GM23338 (cell line): ENCODE measurements at regions not wholly inside any gene's neighbourhood (a gene's known extent, or its start where the extent isn't known, plus 50 kb on each side); places are given as distances from the start of the nearest gene placed in this dataset.

ENCODE experiments used
- EZH2 ChIP-seq: fragments of 200-600 bp; sonication (generic); IDR thresholded peaks from one replicate; pipeline ENCODE4 v1.8.0; 2017; ENCODE audit warnings: antibody characterized with exemption, mild to moderate bottlenecking, low read depth; ENCODE audit not compliant: unreplicated experiment
- TF ChIP-seq, protein P1 (sequence below), 2 experiments: fragments of 200-600 bp in 1 of 2; sonication (generic) in 1 of 2; conservative IDR thresholded peaks; 2 replicates each; pipeline versions ENCODE4 v1.5.1 to v1.6.1; 2016 to 2017; ENCODE audit warnings: antibody characterized with exemption in 2 of 2, low read depth in 2 of 2, mild to moderate bottlenecking in 2 of 2, moderate library complexity in 1 of 2

DNA sequence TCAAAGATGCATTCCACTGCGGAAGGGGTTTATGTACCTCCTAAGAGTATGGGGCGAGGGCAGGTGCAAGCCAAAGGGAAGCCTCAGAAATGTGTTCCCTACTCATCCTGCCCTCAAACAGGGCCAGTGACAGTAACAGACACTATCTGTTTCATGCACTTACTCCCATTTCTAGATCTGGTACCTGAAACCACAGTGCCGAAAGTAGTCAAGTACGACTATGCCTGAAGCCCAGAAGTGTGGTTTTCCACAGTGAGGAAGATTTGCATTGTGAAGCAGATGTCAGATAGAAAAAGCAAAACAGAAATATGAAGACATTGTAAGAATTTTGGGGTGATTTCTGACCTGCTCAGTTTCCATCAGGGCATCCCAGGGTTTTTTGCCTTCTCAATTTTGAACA, 748.7 kb downstream of the RNF144A start:
- TF ChIP-seq EZH2: no peak
- TF ChIP-seq, protein P1, sequence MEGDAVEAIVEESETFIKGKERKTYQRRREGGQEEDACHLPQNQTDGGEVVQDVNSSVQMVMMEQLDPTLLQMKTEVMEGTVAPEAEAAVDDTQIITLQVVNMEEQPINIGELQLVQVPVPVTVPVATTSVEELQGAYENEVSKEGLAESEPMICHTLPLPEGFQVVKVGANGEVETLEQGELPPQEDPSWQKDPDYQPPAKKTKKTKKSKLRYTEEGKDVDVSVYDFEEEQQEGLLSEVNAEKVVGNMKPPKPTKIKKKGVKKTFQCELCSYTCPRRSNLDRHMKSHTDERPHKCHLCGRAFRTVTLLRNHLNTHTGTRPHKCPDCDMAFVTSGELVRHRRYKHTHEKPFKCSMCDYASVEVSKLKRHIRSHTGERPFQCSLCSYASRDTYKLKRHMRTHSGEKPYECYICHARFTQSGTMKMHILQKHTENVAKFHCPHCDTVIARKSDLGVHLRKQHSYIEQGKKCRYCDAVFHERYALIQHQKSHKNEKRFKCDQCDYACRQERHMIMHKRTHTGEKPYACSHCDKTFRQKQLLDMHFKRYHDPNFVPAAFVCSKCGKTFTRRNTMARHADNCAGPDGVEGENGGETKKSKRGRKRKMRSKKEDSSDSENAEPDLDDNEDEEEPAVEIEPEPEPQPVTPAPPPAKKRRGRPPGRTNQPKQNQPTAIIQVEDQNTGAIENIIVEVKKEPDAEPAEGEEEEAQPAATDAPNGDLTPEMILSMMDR (conservative IDR thresholded peaks at IDR 0.05; ENCODE audit: low read depth in 2 of 2): no peak
